ENCODE measurements at regions not wholly inside any gene's neighbourhood (a gene's known extent, or its start where the extent isn't known, plus 50 kb on each side); places are given as distances from the start of the nearest gene placed in this dataset.
"Not testable (repeated sequence)": the region's sequence is repeated elsewhere in the genome, so short reads cannot be mapped to it uniquely, and the experiment has no call there.

DNA sequence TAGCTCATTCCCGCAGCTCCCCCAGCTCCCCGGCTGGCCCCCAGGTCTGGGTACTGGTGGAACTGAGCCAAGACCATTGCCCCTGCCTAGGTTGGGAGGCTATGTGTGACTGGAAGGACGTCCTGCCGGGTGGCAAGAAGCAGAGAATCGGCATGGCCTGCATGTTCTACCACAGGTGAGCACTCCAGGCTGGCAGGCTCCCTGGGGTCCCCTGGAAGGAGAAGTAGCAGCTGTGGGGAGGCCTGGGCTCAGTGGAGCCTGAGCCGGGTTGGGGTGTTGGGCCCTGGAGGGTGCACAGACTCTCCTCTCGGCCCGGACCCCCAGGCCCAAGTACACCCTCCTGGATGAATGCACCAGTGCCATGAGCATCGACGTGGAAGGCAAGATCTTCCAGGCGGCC is 202.6 kb downstream of the CCT8L2 start:
- H3K4me3 ChIP-seq; H3K27ac ChIP-seq; DNase-seq (ENCODE audit: low spot score in 2 of 2); intact Hi-C loops (cut with DNase I; ENCODE audit: low total_unique reads); H3K4me1 ChIP-seq; H3K27me3 ChIP-seq; H3K9me3 ChIP-seq; H3K36me3 ChIP-seq: not testable (repeated sequence)

DNA sequence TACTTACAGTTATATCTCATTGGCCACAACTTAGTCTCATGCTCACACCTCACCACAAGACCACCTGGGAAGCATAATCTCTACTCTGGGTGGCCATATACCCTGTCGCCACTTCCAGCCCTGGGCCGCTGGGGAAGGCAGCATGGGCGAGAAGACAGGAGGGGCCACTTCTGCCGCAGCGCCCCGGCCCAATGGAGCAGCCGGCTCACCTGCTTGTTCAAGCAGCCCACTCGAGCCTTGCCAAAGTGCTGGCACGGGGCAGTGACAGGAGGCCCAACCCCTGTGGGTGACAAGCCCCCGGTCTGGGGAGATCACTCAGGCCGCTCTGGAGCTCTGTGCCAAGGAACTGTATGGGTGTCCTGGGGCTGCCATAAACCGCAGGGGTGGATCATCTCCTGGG is 203.4 kb downstream of the CCT8L2 start:
- H3K4me3 ChIP-seq; intact Hi-C loops (cut with DNase I; ENCODE audit: low total_unique reads): not testable (repeated sequence)

DNA sequence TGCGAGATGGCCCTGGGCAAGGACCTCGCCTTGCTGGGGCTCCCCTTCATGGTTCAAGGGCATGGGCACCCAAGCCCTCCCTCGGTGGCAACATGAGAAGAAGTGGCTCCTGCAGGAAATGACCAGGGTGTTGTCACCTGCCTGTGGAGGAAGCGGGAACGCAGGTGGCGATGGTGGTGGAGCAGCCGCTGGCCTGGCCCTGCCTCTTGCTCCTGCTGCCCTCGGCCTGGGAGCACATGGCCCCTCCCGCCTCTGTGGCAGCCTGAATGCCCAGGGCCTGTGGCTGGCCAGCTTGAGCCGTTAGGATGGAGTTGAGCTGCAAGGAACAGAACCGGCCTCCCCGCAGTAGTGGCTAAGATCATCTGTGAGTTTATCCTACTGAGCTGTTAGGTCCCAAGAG is 204.0 kb downstream of the CCT8L2 start:
- DNase-seq (ENCODE audit: low spot score in 2 of 2); H3K4me3 ChIP-seq; H3K4me1 ChIP-seq; H3K36me3 ChIP-seq; H3K9me3 ChIP-seq; H3K27me3 ChIP-seq; H3K27ac ChIP-seq; intact Hi-C loops (cut with DNase I; ENCODE audit: low total_unique reads): not testable (repeated sequence)

More for the DNA sequence above, 203.4 kb downstream of the CCT8L2 start:
- not testable (repeated sequence) for H3K4me1 ChIP-seq; H3K27me3 ChIP-seq; DNase-seq (ENCODE audit: low spot score in 2 of 2); H3K27ac ChIP-seq; H3K36me3 ChIP-seq; H3K9me3 ChIP-seq

DNA sequence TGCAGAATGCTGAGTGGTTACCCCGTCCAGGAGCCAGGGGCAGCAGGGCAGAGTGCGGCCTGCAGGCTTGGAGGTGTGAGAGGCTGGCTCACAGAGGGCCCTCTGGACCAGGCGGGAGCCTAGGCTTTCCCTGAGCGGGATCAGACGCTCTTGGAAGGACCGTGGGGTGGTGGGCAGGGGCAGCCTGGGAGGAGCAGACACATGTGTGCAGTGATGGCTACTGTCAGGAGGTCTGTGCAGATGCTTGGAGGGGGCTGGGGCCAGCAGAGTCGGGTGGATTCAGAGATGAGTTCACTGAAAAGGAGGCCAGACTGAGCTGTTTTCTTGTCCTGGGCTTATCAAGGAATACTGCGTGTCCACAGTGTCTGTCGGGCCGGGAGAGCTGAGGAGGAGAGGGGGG is 204.5 kb downstream of the CCT8L2 start:
- H3K9me3 ChIP-seq; H3K4me3 ChIP-seq; H3K36me3 ChIP-seq; H3K27ac ChIP-seq; H3K27me3 ChIP-seq; H3K4me1 ChIP-seq; intact Hi-C loops (cut with DNase I; ENCODE audit: low total_unique reads); DNase-seq (ENCODE audit: low spot score in 2 of 2): not testable (repeated sequence)

DNA sequence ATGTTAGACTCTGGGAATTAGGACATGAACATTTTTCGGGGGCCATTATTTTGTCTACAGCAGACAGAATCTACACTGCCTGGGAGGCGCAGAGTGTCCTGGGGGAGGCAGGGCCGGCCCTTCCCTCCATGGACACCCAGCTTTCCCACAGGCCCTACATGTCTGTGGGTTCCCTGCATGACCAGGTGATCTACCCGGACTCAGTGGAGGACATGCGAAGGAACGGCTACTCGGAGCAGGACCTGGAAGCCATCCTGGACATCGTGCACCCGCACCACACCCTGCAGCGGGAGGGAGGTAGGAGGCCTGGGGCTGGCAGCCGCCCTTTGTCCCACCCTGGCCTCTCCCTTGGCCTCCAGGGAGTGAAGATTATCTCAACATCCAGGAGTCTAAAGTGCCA is 205.1 kb downstream of the CCT8L2 start:
- DNase-seq (ENCODE audit: low spot score in 2 of 2); H3K4me1 ChIP-seq; H3K27ac ChIP-seq; H3K36me3 ChIP-seq; H3K9me3 ChIP-seq; H3K4me3 ChIP-seq; intact Hi-C loops (cut with DNase I; ENCODE audit: low total_unique reads); H3K27me3 ChIP-seq: not testable (repeated sequence)

DNA sequence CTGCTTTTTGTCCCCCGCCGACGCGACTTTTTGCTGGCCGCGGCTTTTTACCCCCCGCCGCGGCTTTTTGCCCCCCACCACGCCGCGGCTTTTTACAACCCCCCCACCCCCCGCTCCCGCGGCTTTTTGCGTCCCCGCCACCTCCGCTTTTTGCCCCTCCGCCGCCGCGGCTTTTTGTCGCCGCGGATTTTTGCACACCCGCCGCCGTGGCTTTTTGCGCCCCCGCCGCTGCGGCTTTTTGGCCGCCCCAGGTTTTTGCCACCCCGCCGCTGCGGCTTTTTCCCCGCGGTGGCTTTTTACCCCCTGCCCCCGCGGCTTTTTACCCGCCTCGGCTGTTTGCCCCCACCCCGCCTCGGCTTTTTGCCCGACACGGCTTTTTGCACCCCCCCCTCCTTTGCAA is 205.5 kb downstream of the CCT8L2 start:
- Histone ChIP-seq H3K4me1 (no peaks in the 10 kb centered on the region), H3K27ac (no peak overlapping the region), H3K27me3 (peaks cover 0 to 8% of the 10 kb centered on the region in 2 donors), H3K4me3 (no peak overlapping the region), H3K36me3 (no peaks in the 10 kb centered on the region), H3K9me3 (peaks cover 0 to 5% of the 10 kb centered on the region in 2 donors)
- TF ChIP-seq POLR2AphosphoS5 (IDR thresholded peaks at IDR 0.05) (no peak), POLR2A (IDR thresholded peaks at IDR 0.05) (no peak)
- TF ChIP-seq, protein P1, sequence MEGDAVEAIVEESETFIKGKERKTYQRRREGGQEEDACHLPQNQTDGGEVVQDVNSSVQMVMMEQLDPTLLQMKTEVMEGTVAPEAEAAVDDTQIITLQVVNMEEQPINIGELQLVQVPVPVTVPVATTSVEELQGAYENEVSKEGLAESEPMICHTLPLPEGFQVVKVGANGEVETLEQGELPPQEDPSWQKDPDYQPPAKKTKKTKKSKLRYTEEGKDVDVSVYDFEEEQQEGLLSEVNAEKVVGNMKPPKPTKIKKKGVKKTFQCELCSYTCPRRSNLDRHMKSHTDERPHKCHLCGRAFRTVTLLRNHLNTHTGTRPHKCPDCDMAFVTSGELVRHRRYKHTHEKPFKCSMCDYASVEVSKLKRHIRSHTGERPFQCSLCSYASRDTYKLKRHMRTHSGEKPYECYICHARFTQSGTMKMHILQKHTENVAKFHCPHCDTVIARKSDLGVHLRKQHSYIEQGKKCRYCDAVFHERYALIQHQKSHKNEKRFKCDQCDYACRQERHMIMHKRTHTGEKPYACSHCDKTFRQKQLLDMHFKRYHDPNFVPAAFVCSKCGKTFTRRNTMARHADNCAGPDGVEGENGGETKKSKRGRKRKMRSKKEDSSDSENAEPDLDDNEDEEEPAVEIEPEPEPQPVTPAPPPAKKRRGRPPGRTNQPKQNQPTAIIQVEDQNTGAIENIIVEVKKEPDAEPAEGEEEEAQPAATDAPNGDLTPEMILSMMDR (IDR thresholded peaks at IDR 0.05), result no peak
- DNase-seq (ENCODE audit: low spot score in 2 of 2), result no peak
- intact Hi-C loops (cut with DNase I; ENCODE audit: low total_unique reads), result no loop called here

DNA sequence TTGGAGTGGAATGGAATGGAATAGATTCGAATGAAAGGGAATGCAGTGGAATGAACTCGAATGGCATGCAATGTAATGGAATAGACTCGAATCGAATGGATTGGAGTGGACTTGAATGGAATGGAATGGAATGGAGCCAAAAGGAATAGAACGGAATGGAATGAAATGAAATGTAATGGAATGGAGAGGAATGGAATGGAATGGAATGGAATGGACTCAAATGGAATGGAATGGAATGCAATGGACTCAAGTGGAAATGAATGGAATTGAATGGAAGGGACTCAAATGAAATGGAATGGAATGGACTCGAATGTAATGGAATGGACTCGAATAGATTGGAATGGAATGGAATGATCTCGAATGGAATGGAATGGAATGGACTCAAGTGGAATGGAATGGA is 231.3 kb downstream of the CCT8L2 start:
- H3K36me3 ChIP-seq, result not testable (repeated sequence)

DNA sequence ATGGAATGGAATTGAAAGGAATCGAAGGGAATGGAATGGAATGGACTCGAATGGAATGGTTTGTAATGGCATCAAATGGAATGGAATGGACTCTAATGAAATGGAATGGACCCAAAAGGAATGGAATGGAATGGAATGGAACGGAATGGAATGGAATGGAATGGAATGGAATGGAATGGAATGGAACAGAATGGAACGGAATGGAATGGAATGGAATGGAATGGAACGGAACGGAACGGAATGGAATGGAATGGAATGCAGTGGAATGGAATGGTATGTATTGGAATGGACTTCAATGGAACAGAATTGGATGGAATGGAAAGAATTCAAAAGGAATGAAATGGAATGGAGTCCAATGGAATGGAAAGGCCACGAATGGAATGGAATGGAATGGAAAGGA is 240.0 kb downstream of the CCT8L2 start:
- H3K36me3 ChIP-seq; H3K4me3 ChIP-seq; H3K9me3 ChIP-seq; H3K27me3 ChIP-seq; H3K4me1 ChIP-seq; DNase-seq (ENCODE audit: low spot score in 2 of 2); intact Hi-C loops (cut with DNase I; ENCODE audit: low total_unique reads); H3K27ac ChIP-seq: not testable (repeated sequence)

More for the DNA sequence above, 231.3 kb downstream of the CCT8L2 start:
- H3K4me3 ChIP-seq; H3K27ac ChIP-seq; H3K4me1 ChIP-seq; H3K27me3 ChIP-seq; DNase-seq (ENCODE audit: low spot score in 2 of 2); H3K9me3 ChIP-seq; intact Hi-C loops (cut with DNase I; ENCODE audit: low total_unique reads): not testable (repeated sequence)

DNA sequence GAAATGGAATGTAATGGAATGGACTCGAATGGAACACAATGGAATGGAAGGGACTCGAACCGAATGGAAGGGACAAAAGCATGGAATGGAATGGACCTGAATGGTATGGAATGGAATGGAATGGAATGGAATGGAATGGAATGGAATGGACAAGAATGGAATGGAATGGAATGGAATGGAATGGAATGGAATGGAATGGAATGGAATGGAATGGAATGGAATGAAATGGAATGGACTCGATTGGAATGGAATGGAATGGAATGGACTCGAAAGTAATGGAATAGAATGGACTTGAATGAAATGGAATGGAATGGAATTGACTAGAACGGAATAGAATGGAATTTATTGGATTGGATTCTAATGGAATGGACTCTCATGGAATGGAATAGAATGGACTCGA is 245.5 kb downstream of the CCT8L2 start:
- H3K36me3 ChIP-seq; H3K27me3 ChIP-seq; intact Hi-C loops (cut with DNase I; ENCODE audit: low total_unique reads); H3K27ac ChIP-seq; DNase-seq (ENCODE audit: low spot score in 2 of 2); H3K4me1 ChIP-seq; H3K4me3 ChIP-seq; H3K9me3 ChIP-seq: not testable (repeated sequence)

DNA sequence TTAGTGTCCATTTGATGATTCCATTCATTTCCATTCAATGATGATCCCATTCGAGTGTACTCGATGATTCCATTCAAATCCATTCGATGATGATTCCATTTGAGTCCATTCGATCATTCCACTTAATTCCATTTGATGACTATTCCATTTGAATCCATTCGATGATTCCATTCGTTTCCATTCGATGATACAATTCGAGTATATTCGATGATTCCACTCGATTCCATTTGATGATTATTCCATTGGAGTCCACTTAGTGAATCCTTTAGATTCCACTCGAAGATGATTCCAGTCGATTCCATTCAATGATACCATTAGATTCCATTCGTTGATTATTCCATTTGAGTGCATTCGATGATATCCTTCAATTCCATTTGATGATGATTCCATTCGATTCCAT is 277.0 kb downstream of the CCT8L2 start:
- H3K4me3 ChIP-seq; DNase-seq (ENCODE audit: low spot score in 2 of 2); H3K27me3 ChIP-seq; H3K36me3 ChIP-seq; H3K27ac ChIP-seq; intact Hi-C loops (cut with DNase I; ENCODE audit: low total_unique reads); H3K9me3 ChIP-seq; H3K4me1 ChIP-seq: not testable (repeated sequence)

All from breast epithelium (tissue), 4 donors.